ENCODE measurements at regions not wholly inside any gene's neighbourhood (a gene's known extent, or its start where the extent isn't known, plus 50 kb on each side); places are given as distances from the start of the nearest gene placed in this dataset.
"Not testable (repeated sequence)": the region's sequence is repeated elsewhere in the genome, so short reads cannot be mapped to it uniquely, and the experiment has no call there.

DNA sequence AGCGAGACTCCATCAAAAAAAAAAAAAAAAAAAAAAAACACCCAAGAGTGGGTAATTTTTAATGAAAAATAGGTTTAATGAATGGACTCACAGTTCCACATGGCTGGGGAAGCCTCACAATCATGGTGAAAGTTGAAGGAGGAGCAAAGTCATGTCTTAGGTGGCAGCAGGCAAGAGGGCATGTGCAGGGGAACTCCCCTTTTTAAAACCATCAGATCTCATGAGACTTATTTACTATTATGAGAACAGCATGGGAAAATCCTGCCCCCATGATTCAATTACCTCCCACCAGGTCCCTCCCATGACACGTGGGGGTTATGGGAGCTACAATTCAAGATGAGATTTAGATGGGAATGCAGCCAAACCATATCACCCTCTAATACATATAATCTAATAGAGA lies 454.6 kb upstream of the PTGER4 start:
- TF ChIP-seq FOXM1 (IDR thresholded peaks at IDR 0.05; ENCODE audit: borderline replicate concordance); ZNF384 (IDR thresholded peaks at IDR 0.05); BHLHE40 (IDR thresholded peaks at IDR 0.05; ENCODE audit: borderline replicate concordance): not testable (repeated sequence)
- TF ChIP-seq, protein P1, sequence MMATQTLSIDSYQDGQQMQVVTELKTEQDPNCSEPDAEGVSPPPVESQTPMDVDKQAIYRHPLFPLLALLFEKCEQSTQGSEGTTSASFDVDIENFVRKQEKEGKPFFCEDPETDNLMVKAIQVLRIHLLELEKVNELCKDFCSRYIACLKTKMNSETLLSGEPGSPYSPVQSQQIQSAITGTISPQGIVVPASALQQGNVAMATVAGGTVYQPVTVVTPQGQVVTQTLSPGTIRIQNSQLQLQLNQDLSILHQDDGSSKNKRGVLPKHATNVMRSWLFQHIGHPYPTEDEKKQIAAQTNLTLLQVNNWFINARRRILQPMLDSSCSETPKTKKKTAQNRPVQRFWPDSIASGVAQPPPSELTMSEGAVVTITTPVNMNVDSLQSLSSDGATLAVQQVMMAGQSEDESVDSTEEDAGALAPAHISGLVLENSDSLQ (IDR thresholded peaks at IDR 0.05) = not testable (repeated sequence)
